ENCODE measurements at regions not wholly inside any gene's neighbourhood (a gene's known extent, or its start where the extent isn't known, plus 50 kb on each side); places are given as distances from the start of the nearest gene placed in this dataset.

DNA sequence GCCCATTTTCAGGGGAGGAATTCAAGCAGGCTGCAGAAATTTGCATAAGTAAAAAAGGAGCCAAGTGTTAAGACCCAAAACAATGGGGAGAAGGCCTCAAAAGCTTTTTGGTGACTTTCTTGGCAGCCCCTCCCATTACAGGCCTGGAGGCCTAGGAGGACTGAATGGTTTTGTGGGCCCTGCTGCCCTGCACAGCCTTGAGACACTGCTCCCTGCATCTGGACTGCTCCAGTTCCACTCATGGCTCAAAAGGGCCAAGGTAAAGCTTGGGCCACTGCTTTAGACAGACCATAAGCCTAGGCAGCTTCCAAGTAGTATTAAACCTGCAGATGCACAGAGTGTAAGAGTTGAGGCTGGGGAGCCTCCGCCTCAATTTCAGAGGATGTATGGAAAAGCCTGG lies 501.6 kb downstream of the MID1IP1 start:
- DNase-seq: no peak

DNA sequence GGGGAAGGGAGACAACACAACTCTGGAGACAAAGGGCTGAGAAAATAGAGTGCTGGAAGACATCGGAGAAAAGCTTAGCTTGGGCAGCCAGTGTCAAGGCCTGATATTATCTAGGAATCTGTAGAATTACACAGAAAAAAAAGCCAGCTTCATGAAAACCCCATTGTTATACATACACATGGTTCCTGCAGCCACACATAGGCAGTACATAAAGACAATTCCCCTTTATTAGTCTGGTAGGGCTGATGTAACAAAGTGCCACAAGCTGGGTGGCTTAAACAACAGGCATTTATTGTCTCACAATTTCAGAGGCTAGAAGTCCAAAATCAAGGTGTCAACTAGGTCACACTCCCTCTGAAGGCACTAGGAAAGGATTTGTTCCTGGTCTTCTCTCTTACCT lies 503.5 kb downstream of the MID1IP1 start:
- no peak for DNase-seq

DNA sequence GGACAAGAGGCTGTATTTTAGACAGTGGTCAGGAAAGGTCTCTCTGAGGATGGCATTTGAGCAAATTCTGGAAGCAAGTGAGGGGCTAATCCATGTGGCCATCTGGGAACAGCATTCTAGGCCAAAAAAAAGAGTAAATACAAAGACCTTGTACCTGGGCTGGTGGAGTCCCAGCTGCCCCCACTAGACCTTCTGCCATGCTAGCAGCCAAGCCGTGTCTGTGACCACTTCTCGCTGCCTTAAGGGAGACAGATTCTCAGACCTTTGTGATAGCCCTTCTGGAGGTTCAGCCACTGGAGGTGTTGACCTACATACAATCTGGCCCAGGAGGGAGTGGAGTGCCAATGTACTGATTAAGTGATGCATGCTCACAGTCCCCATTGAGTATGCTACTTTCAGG lies 506.2 kb downstream of the MID1IP1 start:
- DNase-seq: no peak

DNA sequence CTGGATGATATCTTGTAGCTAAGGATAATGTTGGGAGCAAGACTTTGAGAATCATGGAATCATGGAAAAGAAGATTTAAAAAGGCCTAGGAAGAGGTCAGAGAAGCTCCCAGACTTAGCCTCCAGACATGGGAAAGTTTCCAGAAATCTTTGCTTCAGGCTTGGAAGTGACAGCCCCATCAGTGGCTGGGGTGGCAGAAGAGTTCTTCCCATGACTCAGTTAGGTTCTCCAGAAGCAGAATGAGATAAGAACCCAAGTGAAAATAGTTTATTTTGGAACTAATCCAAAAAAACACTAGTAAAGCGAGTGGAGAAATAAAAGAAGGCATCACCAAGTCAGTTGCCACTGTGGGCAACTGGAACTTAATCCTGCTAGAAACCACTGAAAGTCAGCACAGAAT lies 506.9 kb downstream of the MID1IP1 start:
- DNase-seq: no peak

DNA sequence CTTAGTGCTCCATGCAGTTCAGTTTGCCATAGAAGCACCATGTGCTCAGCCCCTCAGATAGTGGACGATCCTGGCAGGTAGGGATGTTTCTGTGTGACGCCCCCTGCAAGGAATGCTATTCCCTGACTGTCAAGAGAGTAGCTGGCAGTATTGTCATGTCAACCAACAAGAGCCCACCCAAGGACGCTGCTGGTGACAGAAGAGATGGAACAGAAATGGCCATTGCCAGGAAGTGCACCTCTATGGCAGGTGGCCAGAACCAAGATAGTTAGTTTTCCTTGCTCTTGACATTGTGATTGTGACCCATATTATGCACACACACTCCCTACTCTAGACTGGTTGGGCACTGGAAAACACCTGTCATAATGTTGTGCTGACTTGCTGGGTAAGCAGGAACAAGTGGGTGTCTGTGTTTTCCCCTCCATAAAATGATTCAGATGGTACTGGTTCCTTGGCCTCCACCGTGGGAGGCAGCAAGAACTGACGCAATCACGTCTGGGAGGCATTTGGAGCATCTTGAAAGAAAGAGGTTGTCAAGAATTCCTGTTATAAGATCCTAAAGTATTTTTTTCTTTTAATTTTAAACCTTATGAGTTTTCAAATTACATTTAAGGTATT lies 507.9 kb downstream of the MID1IP1 start:
- peak; percentile 70 for DNase-seq

DNA sequence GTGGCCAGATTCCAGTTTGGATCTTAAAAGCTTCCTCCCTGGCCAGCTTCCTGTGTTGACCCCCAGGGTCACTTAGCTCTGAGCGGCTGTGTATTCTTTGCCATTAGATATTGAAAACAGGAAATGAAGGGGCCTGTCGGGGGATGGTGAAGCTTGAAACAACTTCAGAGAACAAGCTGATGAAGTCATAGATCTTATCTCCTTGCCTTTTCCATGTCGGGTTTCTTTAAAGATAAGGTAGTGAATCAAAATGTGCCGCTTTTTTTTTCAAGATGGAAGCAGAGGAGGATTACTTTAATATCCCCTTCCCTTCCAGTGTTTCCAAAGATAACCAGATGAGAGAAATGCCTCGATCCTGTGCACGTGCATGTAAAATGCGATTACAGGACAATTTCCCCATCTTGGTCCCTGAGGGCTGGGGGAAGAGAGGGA lies 508.5 kb downstream of the MID1IP1 start:
- peak; percentile 46 for DNase-seq

DNA sequence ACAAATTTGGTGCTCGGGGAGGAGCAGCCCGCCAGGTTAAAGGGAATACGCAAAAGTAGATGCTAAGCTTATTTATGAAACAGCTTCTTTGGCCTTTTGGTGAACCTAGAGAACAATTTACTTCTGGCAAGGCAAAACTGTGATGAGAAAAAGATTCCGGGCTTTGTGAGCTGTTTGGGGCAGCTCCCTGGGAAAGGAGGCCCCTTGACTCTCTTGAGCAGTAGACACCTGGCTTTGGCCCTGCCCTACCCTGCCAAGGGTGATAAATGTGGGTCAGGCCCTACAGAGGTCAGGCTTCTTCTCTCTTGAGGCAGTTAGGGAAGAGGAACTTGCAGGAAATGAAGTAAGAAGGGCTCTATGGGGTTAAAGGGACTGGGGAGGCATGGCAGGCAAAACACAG lies 509.6 kb downstream of the MID1IP1 start:
- no peak for DNase-seq

DNA sequence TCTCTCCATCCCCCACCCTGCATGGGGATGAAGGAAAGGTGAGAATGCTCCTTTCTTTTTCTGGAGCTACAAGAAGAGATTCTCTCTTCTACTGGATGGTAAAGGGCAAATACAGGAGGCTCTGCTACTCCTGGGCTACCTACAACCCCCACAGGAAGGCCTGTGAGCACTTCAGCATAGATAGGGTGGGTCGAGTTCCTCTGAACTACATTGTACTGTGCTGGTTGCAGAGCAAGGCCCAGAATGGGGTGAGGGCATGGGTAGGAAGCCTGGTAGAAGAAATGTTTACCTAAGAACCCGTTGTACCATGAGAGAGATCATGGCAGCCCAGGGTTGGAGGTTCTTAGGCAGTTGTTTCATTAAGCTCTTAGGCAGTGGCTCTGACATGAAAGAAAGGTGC lies 510.4 kb downstream of the MID1IP1 start:
- DNase-seq: no peak

DNA sequence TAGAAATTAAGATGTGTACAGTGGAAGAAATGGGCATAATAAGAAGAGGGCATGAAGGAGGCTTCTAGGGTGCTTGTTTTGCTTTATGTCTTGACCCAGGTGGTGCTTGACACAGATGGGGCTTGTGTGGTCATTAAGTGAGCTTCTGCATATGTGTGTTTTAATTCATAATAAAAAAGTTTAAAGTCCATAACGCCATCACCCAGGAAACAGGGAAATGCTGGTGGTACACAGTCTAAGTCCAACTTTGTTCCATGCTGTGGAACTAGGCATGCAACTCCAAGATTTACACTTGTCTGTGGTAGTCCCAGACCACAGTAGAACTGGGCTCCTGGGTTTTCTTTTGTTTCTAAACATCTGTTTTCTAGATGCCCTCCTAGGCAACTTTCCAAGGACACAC lies 511.9 kb downstream of the MID1IP1 start:
- no peak for DNase-seq

DNA sequence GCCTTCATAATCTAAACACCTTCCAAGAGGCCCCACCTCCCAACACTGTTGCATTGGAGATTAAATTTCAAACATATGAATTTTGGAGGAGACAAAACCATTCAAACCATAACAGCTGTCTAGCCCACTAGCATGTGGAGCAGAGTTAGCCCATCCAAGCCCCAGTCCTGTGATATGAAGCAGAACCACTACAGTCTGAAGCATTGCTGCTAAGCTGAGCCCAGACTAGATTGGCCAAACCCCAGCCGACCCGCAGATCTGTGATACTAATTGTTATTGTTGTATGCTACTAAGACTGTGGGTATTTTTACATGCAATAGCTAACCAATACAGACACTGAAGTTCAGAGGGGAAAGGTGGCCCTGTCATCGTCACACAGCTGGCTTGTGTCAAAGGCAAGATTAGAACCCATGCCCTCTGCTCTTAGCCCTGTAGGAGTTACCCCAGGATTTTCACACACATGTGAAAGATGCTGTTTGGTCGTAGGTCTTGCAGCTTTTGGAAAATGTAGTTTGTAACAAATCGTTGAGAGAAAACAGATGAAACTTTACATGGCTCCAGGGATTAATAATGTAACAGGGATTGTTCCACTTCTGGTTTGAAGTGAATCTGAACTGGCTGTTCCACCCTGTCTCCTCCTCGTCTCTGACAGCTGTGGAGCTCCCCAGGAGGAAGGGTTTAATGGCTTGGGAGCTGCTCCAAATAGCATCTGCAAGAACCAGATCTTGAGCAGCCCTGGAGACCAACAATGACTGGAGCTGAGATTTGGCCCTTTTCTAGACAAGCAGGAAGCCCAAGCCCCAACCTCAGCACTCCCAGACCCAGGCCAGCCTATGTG lies 517.5 kb downstream of the MID1IP1 start:
- no peak for DNase-seq

DNA sequence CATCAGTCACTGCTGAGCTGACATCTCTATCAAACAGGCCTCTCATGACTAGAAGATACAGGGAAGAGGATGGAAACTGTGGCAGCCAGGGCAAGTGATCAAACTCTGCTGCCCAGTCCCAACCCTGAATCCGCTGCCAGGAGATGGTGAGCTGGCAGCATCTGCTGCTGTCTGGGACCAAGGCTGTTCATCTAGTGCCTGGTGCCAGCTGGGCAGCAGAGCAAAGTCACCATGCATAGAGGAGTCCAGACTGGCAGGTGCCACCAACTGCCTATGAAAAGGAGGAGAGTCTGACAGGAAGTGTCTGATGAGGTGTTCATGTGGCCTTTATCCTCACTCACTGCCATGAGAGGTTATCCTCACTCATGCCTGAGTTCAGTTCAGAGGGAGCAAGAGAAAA lies 518.9 kb downstream of the MID1IP1 start:
- DNase-seq: no peak

DNA sequence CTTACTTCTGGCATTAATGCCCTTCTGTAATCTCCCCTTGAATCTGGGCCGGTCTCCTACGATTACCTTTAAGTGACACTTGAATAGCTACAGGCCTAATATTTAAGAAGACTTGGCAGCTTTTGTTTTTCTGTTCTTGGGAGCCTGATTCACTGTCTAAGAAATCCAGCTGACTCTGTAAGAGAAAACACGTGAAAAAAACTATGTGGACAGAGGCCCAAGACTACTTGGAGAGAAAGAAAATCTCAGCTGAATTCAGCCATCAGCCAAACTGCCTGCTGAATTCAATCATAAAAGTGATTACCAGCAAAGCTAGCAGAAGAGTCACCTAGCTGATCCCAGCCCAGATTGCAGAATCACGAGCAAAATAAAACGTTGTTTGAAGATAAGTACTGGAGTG lies 521.2 kb downstream of the MID1IP1 start:
- no peak for DNase-seq

DNA sequence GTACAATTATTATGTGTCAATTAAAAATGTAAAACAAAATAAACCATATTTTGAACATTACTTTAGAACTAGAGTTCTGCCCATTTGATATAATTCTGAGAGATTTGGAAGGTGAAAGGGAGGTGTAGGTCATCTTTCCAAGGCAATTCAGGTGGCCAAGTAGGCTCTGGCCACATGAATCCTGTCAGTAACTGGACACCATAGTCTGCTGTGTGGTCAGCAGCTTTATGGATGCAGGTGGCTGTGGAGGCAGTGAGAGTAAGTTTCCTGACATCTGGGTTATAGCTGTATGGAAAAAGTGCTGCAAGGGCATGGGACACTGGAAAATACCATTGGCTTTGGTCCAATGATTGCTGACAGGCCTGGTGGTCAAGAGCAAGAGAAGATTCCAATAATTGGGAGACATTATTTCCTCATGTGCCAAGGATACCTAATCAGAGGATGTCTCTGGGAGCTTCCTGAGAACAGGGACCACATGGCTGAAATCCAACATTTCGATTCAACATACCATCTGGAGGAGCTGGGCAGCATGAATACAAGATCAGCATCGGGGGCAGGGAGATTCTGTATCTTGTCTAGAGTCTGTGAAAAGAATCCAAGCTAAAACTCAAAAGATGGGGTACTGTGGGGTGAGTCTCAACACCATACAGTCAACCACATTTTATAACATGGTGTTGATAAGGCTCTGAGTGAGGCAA lies 523.1 kb downstream of the MID1IP1 start:
- DNase-seq: no peak

DNA sequence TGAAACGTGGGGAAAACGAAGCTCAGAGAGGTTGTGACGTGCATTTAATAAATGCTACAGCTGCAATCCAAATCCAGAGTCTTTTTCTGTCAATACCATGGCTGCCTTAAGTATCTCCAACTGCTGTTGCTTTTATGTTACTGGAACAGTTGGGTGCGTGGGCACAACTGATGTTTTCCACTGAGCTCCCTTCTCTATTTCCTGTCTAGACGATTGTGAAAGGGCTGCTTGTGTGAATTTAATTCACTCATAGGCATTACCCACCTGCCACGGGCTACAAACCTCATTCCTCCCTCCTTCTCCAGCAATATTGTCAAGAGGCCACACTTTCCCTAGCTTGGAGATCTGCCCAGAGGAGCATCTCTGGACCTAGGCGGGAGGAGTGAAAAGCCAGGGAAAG lies 526.0 kb downstream of the MID1IP1 start:
- DNase-seq: peak; percentile 47

DNA sequence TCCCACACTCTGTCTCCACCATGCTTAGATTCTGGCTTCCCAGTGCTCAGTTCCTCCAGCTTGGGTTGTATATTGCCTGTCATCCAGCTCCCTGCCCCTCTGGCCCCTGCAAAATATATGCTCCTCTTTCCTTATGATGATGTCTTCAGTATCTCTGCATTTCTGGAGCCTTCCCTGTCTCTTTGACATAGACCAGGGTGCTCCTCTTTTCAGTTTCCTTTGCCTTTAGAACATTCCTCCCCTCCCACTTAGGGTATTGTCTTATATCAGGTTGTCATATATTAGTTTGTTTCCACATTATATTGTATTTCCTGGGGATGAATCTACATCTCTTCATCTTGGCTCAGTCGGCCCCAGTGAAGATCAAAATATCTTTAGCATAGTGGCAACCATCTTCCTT lies 526.4 kb downstream of the MID1IP1 start:
- no peak for DNase-seq

DNA sequence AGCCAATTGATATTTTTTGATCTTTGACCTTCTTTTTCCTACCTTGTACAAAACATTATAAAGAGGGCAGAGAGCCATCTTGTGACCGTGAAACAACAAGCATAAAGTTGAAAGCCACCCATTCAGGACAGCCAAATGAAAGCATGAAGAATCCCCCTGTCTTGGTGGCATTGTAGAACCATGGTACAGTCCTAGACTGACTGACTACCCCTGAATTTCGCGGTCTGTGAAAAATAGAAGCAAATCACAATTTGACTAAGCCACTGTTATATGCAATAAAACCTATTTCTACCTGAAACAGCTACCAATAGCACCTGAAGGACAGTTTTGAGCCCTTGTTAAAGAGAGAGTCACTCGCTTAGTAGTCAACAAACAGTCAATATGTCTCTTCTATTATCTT lies 527.4 kb downstream of the MID1IP1 start:
- DNase-seq: no peak

DNA sequence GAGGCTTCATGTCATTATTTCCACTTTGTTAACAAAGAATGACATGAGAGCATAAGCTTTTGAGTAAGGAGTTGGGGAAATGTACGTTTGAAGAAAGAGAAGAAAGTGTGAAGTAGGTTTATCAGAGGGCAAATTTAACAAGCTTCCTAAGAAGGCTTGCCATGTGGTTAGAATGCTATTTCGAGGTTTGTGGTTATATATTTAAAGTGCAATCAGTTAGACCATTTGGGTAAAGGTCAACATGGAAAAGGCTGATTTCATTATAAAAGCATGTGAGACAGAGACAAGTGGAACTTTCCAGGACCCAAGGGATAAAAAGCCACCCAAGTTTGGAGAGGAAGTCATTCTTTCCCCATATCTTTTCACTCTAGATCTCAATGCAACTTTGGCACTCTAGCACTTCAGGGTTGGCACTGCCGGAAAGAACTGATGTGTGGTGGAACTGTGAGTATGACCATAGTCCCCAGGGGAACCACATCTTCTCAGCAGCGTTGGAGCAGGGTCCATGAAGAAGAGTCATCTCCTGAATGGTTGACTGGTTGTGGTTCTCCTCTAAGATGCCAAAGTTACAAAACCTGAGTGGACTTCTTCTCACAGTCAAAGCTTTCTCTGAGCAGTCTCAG lies 529.9 kb downstream of the MID1IP1 start:
- peak; percentile 35 for DNase-seq

DNA sequence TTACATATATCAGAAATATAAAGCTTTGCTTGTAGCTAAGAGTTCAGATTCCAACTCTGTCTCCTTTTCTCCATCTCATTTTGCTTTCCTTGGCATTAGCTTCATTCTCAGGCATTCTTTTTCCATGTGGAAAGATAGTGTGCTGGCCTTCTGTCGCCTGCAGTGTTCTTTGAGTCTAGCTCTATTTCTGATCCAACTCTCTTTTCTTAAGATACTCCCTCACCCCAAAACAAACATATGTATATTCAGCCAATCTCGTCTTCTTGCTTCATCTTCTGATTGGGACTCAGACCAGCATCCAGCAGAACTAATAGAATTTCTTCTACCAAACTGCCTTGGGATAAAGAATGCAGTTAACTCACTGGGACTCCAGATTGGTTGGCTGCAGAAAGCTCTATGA lies 532.2 kb downstream of the MID1IP1 start:
- no peak for DNase-seq

DNA sequence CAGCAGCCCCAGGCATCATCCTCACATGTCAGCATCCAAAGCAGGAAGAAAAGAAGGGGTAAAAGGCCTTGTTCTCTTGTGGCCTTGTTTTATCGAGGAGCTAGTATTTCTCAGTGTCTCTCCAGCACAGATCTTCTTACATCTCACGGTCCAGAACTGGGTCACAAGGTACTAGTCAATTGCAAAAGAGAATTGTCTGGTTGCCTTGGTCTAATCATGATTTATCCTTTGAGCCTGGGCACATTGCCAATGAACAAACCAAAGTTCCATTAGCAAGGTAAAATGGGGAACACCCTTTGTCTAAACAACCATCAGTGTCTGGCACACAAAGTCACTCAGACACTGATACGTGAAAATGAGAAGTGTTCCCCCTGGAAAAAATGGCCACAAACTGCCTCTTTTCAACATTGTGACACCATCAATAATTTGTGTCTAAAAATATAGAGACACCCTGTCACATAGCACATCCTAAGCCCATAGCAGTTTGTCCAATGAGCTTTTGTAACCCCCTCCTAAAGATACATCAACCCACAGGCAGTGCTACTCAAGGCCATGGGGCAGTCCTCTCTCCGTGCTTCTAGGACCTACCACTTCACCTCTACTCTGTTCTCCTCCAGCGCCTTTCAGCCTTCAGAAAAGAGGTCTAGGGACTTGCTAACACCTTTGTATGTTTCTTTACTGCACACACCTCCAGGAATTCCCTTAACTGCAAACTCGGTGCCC lies 534.4 kb downstream of the MID1IP1 start:
- no peak for DNase-seq

DNA sequence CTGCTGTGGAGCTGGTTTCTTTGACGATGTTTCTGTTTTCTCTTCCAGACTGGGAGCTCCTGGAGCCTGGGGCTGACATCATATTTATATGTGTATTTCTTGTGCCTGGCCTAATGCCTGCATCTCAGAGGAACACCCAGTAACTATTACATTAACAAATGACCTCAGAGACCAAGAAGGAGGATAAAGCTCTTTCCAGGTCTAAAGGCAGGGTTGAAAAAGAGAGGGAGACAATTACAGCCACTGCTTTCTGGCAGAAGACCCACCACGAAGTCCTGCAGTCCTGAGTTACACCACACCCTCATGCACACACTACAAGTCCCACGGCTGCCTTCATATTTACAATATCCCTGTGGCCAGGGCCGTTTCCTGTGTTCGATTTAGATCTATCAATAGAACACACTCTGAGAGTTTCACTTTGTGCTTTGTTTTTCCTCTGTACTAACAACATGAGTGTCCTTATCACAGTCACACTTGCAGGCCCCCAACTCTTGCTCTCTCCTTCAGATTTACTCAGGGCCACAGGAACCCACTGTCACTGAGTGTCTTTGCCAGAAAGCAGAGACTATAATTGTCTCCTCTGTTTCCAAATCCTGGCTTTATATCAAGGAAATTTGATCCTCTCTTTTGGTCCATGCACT lies 535.5 kb downstream of the MID1IP1 start:
- DNase-seq: peak; percentile 20

DNA sequence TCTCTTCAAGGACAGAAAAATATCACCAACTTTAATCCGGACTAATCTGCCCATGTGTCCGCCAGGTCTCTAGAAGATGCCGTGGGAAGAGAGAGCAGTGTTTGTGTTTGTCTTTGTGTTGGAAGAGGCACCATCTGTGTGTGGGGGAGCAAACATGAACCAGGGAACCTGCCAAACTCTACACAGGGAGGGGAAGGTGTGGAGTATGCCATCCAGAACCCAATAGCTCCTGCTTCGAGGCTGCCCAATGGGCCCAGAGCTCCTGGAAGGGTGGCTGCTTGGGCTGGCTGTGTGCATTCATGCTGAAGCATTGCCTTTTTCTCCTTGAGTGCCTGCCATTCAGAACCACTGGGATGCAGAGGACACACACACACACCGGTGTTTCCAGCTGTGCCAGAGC lies 536.2 kb downstream of the MID1IP1 start:
- no peak for DNase-seq

DNA sequence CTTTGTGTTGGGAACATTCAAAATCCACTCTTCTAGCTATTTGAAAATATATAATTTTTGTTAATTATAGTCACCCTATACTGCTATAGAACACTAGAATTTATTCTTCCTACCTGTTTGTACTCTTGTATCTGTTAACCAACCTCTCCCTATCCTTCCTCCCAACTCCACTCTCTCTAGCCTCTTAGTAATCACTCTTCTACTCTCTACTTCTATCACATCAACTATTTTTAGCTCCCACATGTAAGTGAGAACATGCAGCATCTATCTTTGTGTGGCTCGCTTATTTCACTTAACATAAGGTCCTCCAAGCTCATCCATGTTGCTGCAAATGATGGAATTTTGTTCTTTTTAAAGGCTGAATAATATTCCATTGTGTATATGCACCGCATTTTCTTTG lies 537.3 kb downstream of the MID1IP1 start:
- DNase-seq: no peak

Data from activated naive CD4-positive, alpha-beta T cell treated with Interleukin-2 at 50 U/mL for 16 hours (primary cell).